BE2C (cell line): ENCODE measurements at regions not wholly inside any gene's neighbourhood (a gene's known extent, or its start where the extent isn't known, plus 50 kb on each side); places are given as distances from the start of the nearest gene placed in this dataset.
A peak's percentile ranks its signal among the peaks of the same experiment; 100 is the strongest.

Source experiments
- DNase-seq: peaks from one replicate; pipeline ENCODE4 v3.0.0-alpha.2; 2020
- H3K27me3 ChIP-seq: fragments of 250-450 bp; sonication (Bioruptor Pico); 2 replicates; pipeline ENCODE4 v1.5.1; 2020; ENCODE audit warnings: mild to moderate bottlenecking
- H3K36me3 ChIP-seq: fragments of 250-450 bp; sonication (Bioruptor Pico); 2 replicates; pipeline ENCODE4 v1.5.1; 2020; ENCODE audit warnings: mild to moderate bottlenecking
- H3K4me1 ChIP-seq: fragments of 250-450 bp; sonication (Bioruptor Pico); 2 replicates; pipeline ENCODE4 v1.5.1; 2020
- H3K4me3 ChIP-seq: 2 replicates; pipeline ENCODE4 v1.5.1; 2011; ENCODE audit warnings: low read depth, low read length
- H3K9me3 ChIP-seq: fragments of 250-450 bp; sonication (Bioruptor Pico); 2 replicates; pipeline ENCODE4 v1.5.1; 2020
- TF ChIP-seq, protein P1 (sequence below): IDR thresholded peaks from 2 replicates; pipeline ENCODE4 v1.5.1; 2012; ENCODE audit warnings: mild to moderate bottlenecking, low read depth, low read length

DNA sequence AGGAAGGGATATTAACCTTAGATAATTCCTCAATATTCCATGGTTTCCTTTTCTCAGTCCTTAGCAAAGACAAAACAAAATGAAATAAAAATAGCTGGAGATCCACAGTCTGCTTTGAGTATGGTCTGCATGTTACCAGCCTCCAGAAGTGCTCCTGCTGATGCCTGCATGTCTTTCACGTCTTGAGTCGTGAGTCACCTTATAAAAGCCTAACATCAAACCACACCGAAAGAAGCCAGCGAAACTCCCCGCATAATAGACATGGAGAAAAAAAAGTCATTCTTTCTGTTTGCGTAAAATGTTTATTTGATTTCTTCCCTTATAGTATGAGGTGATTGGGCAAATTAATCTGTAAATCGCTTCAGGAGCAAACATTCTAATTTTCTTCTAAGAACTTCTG is 380.5 kb downstream of the SLCO4C1 start:
- no peaks in the 10 kb centered on the region; the same call in 1 of the 2 replicates for H3K9me3 ChIP-seq
- DNase-seq = no peak
- no peaks in the 10 kb centered on the region for H3K27me3 ChIP-seq
- TF ChIP-seq, protein P1, sequence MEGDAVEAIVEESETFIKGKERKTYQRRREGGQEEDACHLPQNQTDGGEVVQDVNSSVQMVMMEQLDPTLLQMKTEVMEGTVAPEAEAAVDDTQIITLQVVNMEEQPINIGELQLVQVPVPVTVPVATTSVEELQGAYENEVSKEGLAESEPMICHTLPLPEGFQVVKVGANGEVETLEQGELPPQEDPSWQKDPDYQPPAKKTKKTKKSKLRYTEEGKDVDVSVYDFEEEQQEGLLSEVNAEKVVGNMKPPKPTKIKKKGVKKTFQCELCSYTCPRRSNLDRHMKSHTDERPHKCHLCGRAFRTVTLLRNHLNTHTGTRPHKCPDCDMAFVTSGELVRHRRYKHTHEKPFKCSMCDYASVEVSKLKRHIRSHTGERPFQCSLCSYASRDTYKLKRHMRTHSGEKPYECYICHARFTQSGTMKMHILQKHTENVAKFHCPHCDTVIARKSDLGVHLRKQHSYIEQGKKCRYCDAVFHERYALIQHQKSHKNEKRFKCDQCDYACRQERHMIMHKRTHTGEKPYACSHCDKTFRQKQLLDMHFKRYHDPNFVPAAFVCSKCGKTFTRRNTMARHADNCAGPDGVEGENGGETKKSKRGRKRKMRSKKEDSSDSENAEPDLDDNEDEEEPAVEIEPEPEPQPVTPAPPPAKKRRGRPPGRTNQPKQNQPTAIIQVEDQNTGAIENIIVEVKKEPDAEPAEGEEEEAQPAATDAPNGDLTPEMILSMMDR = no peak
- no peaks in the 10 kb centered on the region for H3K36me3 ChIP-seq
- no peak overlapping the region for H3K4me3 ChIP-seq
- H3K4me1 ChIP-seq = no peaks in the 10 kb centered on the region

DNA sequence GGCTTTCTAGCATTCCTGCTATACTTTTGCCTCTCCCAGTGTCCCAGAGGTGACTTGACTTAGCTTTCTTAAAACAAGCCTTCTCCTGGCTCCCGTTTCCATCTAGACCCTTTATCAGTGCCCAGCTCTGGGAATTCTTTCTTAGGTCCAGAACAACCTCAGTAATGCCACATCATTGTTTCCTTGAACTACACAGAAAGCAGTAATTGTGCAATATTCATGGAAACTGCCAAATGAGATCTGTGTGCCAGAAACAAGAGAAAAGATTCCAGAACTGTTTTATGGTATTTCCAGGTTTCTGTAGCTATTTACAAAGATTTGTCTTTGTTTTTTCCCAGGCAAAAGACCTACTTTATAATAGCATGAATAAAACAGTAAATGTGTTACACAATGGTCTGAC is 391.3 kb downstream of the SLCO4C1 start:
- TF ChIP-seq, protein P1 = no peak
- no peak for DNase-seq
- no peaks in the 10 kb centered on the region for H3K4me1 ChIP-seq
- H3K27me3 ChIP-seq = no peaks in the 10 kb centered on the region
- no peak overlapping the region for H3K4me3 ChIP-seq
- H3K9me3 ChIP-seq = no peaks in the 10 kb centered on the region
- H3K36me3 ChIP-seq = no peaks in the 10 kb centered on the region

DNA sequence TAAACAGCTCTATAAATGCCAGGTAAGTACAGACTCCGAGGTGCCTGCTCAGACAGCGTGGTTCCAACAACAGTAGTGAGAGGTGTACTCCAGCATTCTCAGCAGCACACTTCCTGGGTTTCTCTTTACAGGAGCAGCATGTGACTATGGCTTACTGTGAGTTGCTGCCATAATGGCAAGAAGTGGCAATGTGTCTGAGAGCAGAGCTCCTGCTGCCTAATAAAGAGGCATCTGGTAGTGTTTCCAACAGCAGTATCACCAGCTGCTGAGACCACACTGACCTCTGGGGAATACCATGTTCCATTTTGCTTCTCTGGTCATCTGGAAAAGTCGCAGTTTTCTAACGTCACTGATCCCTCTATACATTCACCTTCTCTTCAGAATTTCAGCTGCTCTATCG is 398.2 kb downstream of the SLCO4C1 start:
- Histone ChIP-seq H3K4me3 (peak overlapping the region; percentile 39), H3K9me3 (no peaks in the 10 kb centered on the region), H3K36me3 (no peaks in the 10 kb centered on the region), H3K4me1 (peaks cover 4% of the 10 kb centered on the region), H3K27me3 (no peaks in the 10 kb centered on the region)
- TF ChIP-seq, protein P1 = no peak
- peak; percentile 75 for DNase-seq

DNA sequence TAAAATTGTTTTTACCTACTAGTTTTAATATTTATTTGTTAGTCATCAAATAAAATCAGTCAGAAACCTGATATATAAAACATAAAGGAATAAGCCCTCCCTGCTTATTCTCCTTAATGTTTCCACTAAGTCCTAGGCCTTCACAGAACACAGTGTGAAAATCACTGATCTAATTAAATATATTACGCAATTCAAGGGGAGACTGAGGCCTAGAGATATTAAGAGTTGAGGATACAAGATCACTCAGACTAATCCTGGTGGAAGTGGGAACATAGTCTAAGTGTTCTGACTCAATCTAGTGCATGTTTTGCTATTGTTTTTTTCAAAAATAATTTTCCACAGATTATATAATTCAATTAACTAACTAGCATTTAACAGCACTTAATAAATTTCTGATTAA is 401.1 kb downstream of the SLCO4C1 start:
- no peak for DNase-seq
- no peaks in the 10 kb centered on the region for H3K9me3 ChIP-seq
- no peaks in the 10 kb centered on the region for H3K27me3 ChIP-seq
- no peak overlapping the region for H3K4me3 ChIP-seq
- TF ChIP-seq, protein P1 = no peak
- peaks cover 4% of the 10 kb centered on the region for H3K4me1 ChIP-seq
- no peaks in the 10 kb centered on the region for H3K36me3 ChIP-seq

DNA sequence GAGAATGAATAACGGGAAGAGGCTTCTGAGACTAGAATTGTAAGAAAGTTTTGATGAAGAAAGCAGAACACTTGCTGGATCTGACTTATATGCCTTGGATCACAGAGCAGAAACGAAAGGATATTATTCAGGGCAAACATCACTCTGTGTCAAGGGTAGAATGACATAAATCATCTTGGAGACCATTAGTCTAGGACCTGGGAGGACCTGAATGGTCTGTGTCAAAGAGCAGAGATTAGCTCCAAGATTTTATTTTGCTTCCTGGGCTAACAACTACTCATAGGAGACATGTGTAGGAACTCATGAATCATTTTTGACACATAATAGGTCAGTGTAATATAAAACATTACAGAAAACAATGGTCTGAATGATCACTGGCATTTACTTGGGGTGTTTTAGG is 417.9 kb downstream of the SLCO4C1 start:
- Histone ChIP-seq H3K4me3 (no peak overlapping the region), H3K4me1 (no peaks in the 10 kb centered on the region; the same call in 1 of the 2 replicates), H3K36me3 (no peaks in the 10 kb centered on the region), H3K27me3 (no peaks in the 10 kb centered on the region), H3K9me3 (no peaks in the 10 kb centered on the region)
- no peak for DNase-seq
- TF ChIP-seq, protein P1 = no peak

DNA sequence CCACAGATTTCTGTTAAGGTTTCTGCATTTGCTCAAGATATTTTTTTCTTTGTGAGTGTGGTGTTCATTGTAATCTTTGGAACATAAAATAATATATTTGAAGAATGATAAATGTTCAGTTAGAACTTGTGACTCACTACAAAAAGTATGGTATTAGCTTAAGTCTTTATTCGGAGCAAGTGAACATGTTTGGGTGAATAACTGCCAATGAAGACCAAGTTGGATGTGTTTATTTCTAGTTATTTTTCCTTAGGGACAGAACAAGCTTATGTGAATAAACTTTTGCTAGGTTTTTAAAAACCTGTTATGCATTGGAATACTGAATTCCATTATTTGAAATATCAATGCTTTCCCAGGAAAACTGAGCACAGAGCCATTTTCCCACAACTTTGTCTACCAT is 418.6 kb downstream of the SLCO4C1 start:
- no peaks in the 10 kb centered on the region for H3K27me3 ChIP-seq
- H3K36me3 ChIP-seq = no peaks in the 10 kb centered on the region
- H3K4me3 ChIP-seq = no peak overlapping the region
- DNase-seq = no peak
- TF ChIP-seq, protein P1 = no peak
- no peaks in the 10 kb centered on the region; the same call in 1 of the 2 replicates for H3K4me1 ChIP-seq
- no peaks in the 10 kb centered on the region for H3K9me3 ChIP-seq
